Loucy (cell line): ENCODE measurements at regions not wholly inside any gene's neighbourhood (a gene's known extent, or its start where the extent isn't known, plus 50 kb on each side); places are given as distances from the start of the nearest gene placed in this dataset.

Experiments used
- H2AFZ ChIP-seq: fragments of 200-600 bp; sonication (generic); 2 replicates; pipeline ENCODE4 v1.6.0; 2016; ENCODE audit warnings: antibody characterized with exemption, mild to moderate bottlenecking, low read length, moderate library complexity
- H3F3A ChIP-seq: fragments of 200-600 bp; 2 replicates; pipeline ENCODE4 v1.6.0; 2016; ENCODE audit warnings: antibody characterized with exemption, low read depth, mild to moderate bottlenecking
- H3K27me3 ChIP-seq: fragments of 200-600 bp; sonication (generic); 2 replicates; pipeline ENCODE4 v1.6.1; 2014; ENCODE audit warnings: low read length, mild to moderate bottlenecking; ENCODE audit not compliant: insufficient read depth, poor library complexity, severe bottlenecking
- H3K36me3 ChIP-seq: fragments of 200-600 bp; sonication (generic); 2 replicates; pipeline ENCODE4 v1.6.1; 2016; ENCODE audit warnings: low read length; ENCODE audit not compliant: insufficient read depth
- H3K4me1 ChIP-seq: fragments of 200-600 bp; sonication (generic); 2 replicates; pipeline ENCODE4 v1.5.1; 2014; ENCODE audit warnings: low read length, mild to moderate bottlenecking; ENCODE audit not compliant: insufficient read depth, poor library complexity, severe bottlenecking
- H3K4me2 ChIP-seq: fragments of 200-600 bp; sonication (generic); 2 replicates; pipeline ENCODE4 v1.6.0; 2014; ENCODE audit warnings: antibody characterized with exemption, low read length, low read depth, mild to moderate bottlenecking; ENCODE audit not compliant: poor library complexity, severe bottlenecking
- H3K4me3 ChIP-seq: fragments of 200-600 bp; sonication (generic); 2 replicates; pipeline ENCODE4 v1.5.1; 2014; ENCODE audit warnings: low read length, mild to moderate bottlenecking, mixed read lengths; ENCODE audit not compliant: poor library complexity, severe bottlenecking
- H3K79me2 ChIP-seq: fragments of 200-600 bp; sonication (generic); 2 replicates; pipeline ENCODE4 v1.6.1; 2014; ENCODE audit warnings: low read length; ENCODE audit not compliant: insufficient read depth
- H3K9ac ChIP-seq: fragments of 200-600 bp; sonication (generic); 2 replicates; pipeline ENCODE4 v1.6.0; 2014; ENCODE audit warnings: mild to moderate bottlenecking, low read depth, low read length, moderate library complexity; ENCODE audit not compliant: poor library complexity, severe bottlenecking
- H3K9me2 ChIP-seq: fragments of 200-600 bp; sonication (generic); replicated peaks from 2 replicates; pipeline ENCODE4 v1.6.1; 2016; ENCODE audit warnings: low read depth, low read length, mixed read lengths
- H3K9me3 ChIP-seq: fragments of 200-600 bp; sonication (generic); 2 replicates; pipeline ENCODE4 v1.6.1; 2014; ENCODE audit warnings: mild to moderate bottlenecking, antibody characterized with exemption, low read length, low read depth; ENCODE audit not compliant: insufficient read depth
- H4K20me1 ChIP-seq: fragments of 200-600 bp; sonication (generic); 2 replicates; pipeline ENCODE4 v1.6.0; 2014; ENCODE audit warnings: antibody characterized with exemption, low read length, mild to moderate bottlenecking; ENCODE audit not compliant: insufficient read depth, poor library complexity, severe bottlenecking
- EZH2phosphoT487 ChIP-seq: fragments of 200-600 bp; IDR thresholded peaks from 2 replicates; pipeline ENCODE4 v1.6.1; 2018; ENCODE audit warnings: antibody characterized with exemption, mild to moderate bottlenecking, moderate library complexity, borderline replicate concordance
- TF ChIP-seq, protein P1 (sequence below): fragments of 200-600 bp; sonication (generic); conservative IDR thresholded peaks from 2 replicates; pipeline ENCODE4 v1.5.1; 2014; ENCODE audit warnings: mild to moderate bottlenecking, antibody characterized with exemption, low read length

DNA sequence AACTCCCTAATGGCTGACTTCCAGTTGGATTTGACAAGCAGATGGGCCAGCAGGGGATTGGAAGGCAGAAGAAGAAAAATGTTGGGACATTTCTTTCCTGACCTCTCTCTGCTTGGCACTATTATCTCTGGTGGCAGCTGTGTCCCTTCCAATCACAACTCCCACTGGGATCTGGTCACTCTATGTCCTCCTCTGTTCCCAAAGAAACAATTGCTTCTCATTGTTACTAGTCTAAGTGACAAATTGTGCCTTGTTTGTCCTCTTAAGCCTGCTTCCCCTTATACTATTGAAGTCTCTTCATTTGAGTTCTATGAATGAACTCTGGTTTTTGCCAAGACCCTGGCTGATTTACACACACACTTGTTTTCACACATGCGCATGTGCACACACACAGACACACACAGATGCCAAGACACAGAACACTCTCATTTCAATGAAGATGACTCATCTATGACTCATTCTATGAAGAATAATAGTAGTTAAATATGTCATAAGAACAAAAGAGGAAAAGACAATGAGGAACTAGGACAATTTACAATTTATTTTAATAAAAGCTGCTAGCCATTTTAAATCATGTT, 83.0 kb upstream of the FAR2 start:
- Histone ChIP-seq H3K9ac (no peak overlapping the region), H3K36me3 (no peaks in the 10 kb centered on the region), H4K20me1 (no peaks in the 10 kb centered on the region), H3K4me2 (no peak overlapping the region), H3K4me1 (no peaks in the 10 kb centered on the region), H2AFZ (no peak overlapping the region), H3K79me2 (no peaks in the 10 kb centered on the region), H3F3A (no peaks in the 10 kb centered on the region), H3K27me3 (no peaks in the 10 kb centered on the region), H3K9me3 (no peaks in the 10 kb centered on the region), H3K4me3 (no peak overlapping the region), H3K9me2 (no peaks in the 10 kb centered on the region)
- TF ChIP-seq, protein P1, sequence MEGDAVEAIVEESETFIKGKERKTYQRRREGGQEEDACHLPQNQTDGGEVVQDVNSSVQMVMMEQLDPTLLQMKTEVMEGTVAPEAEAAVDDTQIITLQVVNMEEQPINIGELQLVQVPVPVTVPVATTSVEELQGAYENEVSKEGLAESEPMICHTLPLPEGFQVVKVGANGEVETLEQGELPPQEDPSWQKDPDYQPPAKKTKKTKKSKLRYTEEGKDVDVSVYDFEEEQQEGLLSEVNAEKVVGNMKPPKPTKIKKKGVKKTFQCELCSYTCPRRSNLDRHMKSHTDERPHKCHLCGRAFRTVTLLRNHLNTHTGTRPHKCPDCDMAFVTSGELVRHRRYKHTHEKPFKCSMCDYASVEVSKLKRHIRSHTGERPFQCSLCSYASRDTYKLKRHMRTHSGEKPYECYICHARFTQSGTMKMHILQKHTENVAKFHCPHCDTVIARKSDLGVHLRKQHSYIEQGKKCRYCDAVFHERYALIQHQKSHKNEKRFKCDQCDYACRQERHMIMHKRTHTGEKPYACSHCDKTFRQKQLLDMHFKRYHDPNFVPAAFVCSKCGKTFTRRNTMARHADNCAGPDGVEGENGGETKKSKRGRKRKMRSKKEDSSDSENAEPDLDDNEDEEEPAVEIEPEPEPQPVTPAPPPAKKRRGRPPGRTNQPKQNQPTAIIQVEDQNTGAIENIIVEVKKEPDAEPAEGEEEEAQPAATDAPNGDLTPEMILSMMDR = no peak
- no peak for TF ChIP-seq EZH2phosphoT487

DNA sequence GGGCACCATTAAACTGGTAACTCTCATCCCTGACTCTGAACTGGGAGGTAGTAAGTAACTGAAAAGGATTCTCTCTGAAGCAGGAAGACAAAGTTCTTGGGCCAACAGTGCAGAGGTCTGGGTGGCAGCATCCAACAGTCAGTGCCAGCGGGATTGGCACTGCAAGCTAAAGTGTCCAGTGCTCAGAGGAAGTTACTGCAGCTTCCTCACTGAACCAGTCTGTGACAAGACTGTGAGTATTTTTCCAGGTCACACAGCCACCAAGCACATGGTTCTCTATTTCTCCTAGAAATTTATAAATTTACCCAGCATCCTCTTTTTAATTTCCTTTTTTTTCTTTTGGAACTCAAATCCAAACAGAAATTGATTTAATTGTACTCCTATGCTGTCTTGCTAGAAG, 81.6 kb upstream of the FAR2 start:
- Histone ChIP-seq H4K20me1 (no peaks in the 10 kb centered on the region), H3K4me2 (no peak overlapping the region), H3K27me3 (no peaks in the 10 kb centered on the region), H3K9ac (no peak overlapping the region), H3F3A (no peaks in the 10 kb centered on the region), H3K4me1 (no peaks in the 10 kb centered on the region), H3K36me3 (no peaks in the 10 kb centered on the region), H3K9me2 (no peaks in the 10 kb centered on the region), H2AFZ (no peak overlapping the region), H3K79me2 (no peaks in the 10 kb centered on the region), H3K4me3 (no peak overlapping the region), H3K9me3 (no peaks in the 10 kb centered on the region)
- TF ChIP-seq, protein P1 = no peak
- TF ChIP-seq EZH2phosphoT487 = no peak

DNA sequence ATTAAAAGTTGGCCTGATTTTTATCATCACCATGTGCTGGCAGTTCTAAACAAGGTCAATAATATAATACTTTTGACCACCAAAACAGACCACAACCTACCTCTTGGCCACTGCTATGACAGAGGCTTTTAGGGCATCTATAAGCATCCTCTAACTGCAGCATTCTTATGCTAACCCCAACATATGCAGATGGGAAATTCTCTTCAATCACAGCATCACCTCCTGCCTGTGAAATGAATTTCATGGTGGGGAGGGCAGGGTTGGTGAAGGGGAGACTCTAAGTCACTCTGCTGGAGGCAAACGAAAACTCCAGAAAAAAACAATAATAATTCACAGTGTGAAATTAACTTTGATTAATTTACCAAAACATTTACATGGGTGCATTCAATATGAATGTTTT, 78.8 kb upstream of the FAR2 start:
- Histone ChIP-seq H4K20me1 (no peaks in the 10 kb centered on the region), H3K9me3 (no peaks in the 10 kb centered on the region), H3K27me3 (no peaks in the 10 kb centered on the region), H3F3A (no peaks in the 10 kb centered on the region), H2AFZ (no peak overlapping the region), H3K36me3 (no peaks in the 10 kb centered on the region), H3K4me2 (no peak overlapping the region), H3K4me1 (peaks cover 6% of the 10 kb centered on the region), H3K79me2 (no peaks in the 10 kb centered on the region), H3K9me2 (no peaks in the 10 kb centered on the region), H3K4me3 (no peak overlapping the region), H3K9ac (no peak overlapping the region)
- TF ChIP-seq, protein P1 = no peak
- no peak for TF ChIP-seq EZH2phosphoT487
